GM10266 (cell line): ENCODE measurements at regions not wholly inside any gene's neighbourhood (a gene's known extent, or its start where the extent isn't known, plus 50 kb on each side); places are given as distances from the start of the nearest gene placed in this dataset.
A peak's percentile ranks its signal among the peaks of the same experiment; 100 is the strongest.

Experiments used
- DNase-seq: peaks from one replicate; pipeline ENCODE4 v3.0.0; 2012; ENCODE audit errors: extremely low spot score
- TF ChIP-seq, protein P1 (sequence below): IDR thresholded peaks from 2 replicates; pipeline ENCODE4 v1.5.1; 2012; ENCODE audit warnings: mild to moderate bottlenecking, low read depth; ENCODE audit not compliant: control insufficient read depth, insufficient read depth; ENCODE audit errors: missing control alignments

DNA sequence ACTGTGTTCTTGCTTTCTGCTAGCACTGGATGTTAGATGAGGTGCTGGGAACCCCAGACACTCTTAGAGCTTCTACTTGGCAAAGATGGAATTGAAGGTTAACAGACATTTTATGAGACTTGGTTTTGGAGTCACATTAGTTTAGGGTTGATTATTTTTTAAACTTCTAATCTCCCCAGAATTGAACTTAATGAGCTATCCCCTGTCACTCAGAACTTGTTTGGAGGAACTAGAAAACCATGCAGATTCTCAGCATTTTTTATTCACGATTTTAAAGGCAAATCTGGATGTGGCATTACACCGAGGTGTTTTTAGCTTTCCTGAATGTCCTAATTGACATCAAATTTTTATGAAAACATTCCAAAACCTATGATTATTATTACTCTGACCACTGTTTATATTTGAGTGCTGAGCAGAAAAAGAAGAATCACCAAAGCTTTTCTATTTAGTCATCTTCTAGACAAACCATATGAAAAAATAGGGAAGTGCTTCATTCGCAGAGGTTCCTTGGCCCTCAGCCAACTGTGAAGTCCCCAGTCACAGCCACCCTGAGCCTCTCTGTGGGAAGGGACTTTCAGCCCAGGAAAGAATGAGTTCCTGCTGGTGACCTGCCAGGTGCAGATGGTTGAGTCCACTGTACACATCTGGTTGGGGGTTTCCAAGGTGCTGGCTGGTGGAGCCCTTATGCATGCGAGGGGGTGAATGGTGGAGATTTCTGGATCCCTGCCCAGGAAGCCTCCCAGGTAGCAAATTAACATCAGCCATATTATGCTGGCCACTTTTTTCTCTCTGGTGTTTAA lies 196.0 kb upstream of the TOPAZ1 start:
- peak; percentile 74 for DNase-seq
- TF ChIP-seq, protein P1, sequence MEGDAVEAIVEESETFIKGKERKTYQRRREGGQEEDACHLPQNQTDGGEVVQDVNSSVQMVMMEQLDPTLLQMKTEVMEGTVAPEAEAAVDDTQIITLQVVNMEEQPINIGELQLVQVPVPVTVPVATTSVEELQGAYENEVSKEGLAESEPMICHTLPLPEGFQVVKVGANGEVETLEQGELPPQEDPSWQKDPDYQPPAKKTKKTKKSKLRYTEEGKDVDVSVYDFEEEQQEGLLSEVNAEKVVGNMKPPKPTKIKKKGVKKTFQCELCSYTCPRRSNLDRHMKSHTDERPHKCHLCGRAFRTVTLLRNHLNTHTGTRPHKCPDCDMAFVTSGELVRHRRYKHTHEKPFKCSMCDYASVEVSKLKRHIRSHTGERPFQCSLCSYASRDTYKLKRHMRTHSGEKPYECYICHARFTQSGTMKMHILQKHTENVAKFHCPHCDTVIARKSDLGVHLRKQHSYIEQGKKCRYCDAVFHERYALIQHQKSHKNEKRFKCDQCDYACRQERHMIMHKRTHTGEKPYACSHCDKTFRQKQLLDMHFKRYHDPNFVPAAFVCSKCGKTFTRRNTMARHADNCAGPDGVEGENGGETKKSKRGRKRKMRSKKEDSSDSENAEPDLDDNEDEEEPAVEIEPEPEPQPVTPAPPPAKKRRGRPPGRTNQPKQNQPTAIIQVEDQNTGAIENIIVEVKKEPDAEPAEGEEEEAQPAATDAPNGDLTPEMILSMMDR = no peak

GRCh38 chr3:44047796-44048195 lies 193.9 kb upstream of the TOPAZ1 start:
- no peak for DNase-seq
- TF ChIP-seq, protein P1 = no peak

- DNase-seq = peak; percentile 32
- TF ChIP-seq, protein P1 = no peak
Measured at GRCh38 chr3:44048196-44048924, 193.3 kb upstream of the TOPAZ1 start.

GRCh38 chr3:44048949-44049348 lies 192.7 kb upstream of the TOPAZ1 start:
- TF ChIP-seq, protein P1 = no peak
- no peak for DNase-seq

- no peak for DNase-seq
- TF ChIP-seq, protein P1 = no peak
Measured at GRCh38 chr3:44050101-44050500, 191.6 kb upstream of the TOPAZ1 start.

DNA sequence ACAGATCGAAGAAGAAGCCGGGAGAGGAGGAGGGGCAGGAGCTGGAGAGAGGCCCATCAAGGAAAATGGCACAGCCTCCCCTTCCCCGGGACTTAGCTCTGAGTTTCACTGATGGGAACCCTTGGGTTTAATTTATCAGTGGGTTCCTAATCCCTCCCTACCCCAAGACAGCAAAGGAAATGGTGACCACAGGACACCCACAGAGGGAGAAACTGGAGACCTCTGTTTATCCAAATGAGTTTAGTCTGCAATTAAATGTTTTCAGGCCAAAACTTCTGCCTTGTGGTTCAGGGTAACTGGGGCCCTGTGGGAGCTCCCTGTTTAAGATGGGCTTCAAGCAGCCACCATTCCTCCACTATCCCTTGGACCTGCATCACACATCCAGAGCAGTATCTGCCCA lies 190.8 kb upstream of the TOPAZ1 start:
- DNase-seq = no peak
- TF ChIP-seq, protein P1 = no peak

GRCh38 chr3:44055951-44056350 lies 185.7 kb upstream of the TOPAZ1 start:
- no peak for DNase-seq
- TF ChIP-seq, protein P1 = no peak
